Gastroesophageal sphincter (tissue), 4 donors: ENCODE measurements at regions not wholly inside any gene's neighbourhood (a gene's known extent, or its start where the extent isn't known, plus 50 kb on each side); places are given as distances from the start of the nearest gene placed in this dataset.

ENCODE experiments used
- ATAC-seq: fragments of 150-250 bp; one replicate; pipeline ENCODE4 v1.9.1; 2016; ENCODE audit warnings: mild to moderate bottlenecking, moderate library complexity
- H3K27ac ChIP-seq, 4 donors: fragments of 200-600 bp; sonication (generic) in 3 of 4; 1 replicate in 3 of 4; 2 replicates in 1 of 4; pipeline ENCODE4 v1.5.1; 2016 to 2019
- H3K27me3 ChIP-seq: fragments of 200-600 bp; sonication (generic); one replicate; pipeline ENCODE4 v1.5.1; 2019
- H3K36me3 ChIP-seq, 2 donors: fragments of 200-600 bp; sonication (generic); one replicate each; pipeline ENCODE4 v1.5.1; 2019; ENCODE audit warnings: control low read depth in 1 of 2
- H3K4me1 ChIP-seq, 3 donors: fragments of 200-600 bp; sonication (generic); 1 replicate in 2 of 3; 2 replicates in 1 of 3; pipeline ENCODE4 v1.5.1; 2016 to 2019; ENCODE audit warnings: control low read depth in 2 of 3
- H3K4me3 ChIP-seq, 2 donors: fragments of 200-600 bp; sonication (generic); one replicate each; pipeline ENCODE4 v1.5.1; 2019; ENCODE audit warnings: mild to moderate bottlenecking in 1 of 2, moderate library complexity in 1 of 2
- H3K9me3 ChIP-seq, 3 donors: fragments of 200-600 bp; sonication (generic); one replicate each; pipeline ENCODE4 v1.5.1; 2017 to 2019; ENCODE audit warnings: control low read depth in 2 of 3
- CTCF ChIP-seq, 4 experiments: fragments of 200-600 bp in 2 of 4; fragments of 450-650 bp in 2 of 4; sonication (generic) in 1 of 4; IDR thresholded peaks; one replicate each; pipeline ENCODE4 v1.5.1; 2017 to 2019; ENCODE audit warnings: antibody characterized with exemption in 4 of 4, mild to moderate bottlenecking in 2 of 4, moderate library complexity in 2 of 4
- EP300 ChIP-seq: sonication (generic); formaldehyde crosslinking; IDR thresholded peaks from one replicate; pipeline ENCODE4 v1.6.1; 2017; ENCODE audit warnings: antibody characterized with exemption, mild to moderate bottlenecking
- POLR2A ChIP-seq, 2 donors: fragments of 450-650 bp; IDR thresholded peaks; one replicate each; pipeline ENCODE4 v1.6.1; 2017; ENCODE audit warnings: antibody characterized with exemption in 2 of 2, mild to moderate bottlenecking in 2 of 2, moderate library complexity in 1 of 2
- POLR2AphosphoS5 ChIP-seq: sonication (generic); formaldehyde crosslinking; IDR thresholded peaks from one replicate; pipeline ENCODE4 v1.6.1; 2017; ENCODE audit warnings: antibody characterized with exemption
- WGBS, 2 donors: methylation state at CpG; one replicate each; pipeline ENCODE4 v1.1.5; 2018; ENCODE audit warnings: low coverage in 1 of 2; 5-methylcytosine and 5-hydroxymethylcytosine counted together

GRCh38 chr17:63376949-63377348 is 69.2 kb downstream of the CYB561 start:
- no peaks in the 10 kb centered on the region for H3K4me1 ChIP-seq
- TF ChIP-seq CTCF (IDR thresholded peaks at IDR 0.05) (no peak), POLR2A (IDR thresholded peaks at IDR 0.05) (no peak), EP300 (no peak), POLR2AphosphoS5 (no peak)

GRCh38 chr17:63378411-63379375 is 67.4 kb downstream of the CYB561 start:
- H3K27ac ChIP-seq, result no peak overlapping the region
- H3K4me3 ChIP-seq, result no peak overlapping the region
- no peaks in the 10 kb centered on the region for H3K9me3 ChIP-seq
- H3K36me3 ChIP-seq, result peaks cover 0 to 7% of the 10 kb centered on the region in 2 donors
- TF ChIP-seq EP300 (no peak), POLR2AphosphoS5 (no peak), POLR2A (IDR thresholded peaks at IDR 0.05) (no peak), CTCF (IDR thresholded peaks at IDR 0.05) (no peak)
- WGBS, 2 donors, result 76 to 94% methylated on average over 3 of the region's 3 CpGs
- ATAC-seq, result no peak
- H3K4me1 ChIP-seq, result no peaks in the 10 kb centered on the region
- no peaks in the 10 kb centered on the region for H3K27me3 ChIP-seq

More at GRCh38 chr17:63376949-63377348, 69.2 kb downstream of the CYB561 start:
- no peaks in the 10 kb centered on the region for H3K27me3 ChIP-seq
- WGBS, 2 donors, result 100% methylated on average over 1 of the region's 3 CpGs; no CpG with 5 or more reads in 1 of the 2 donors
- ATAC-seq, result no peak
- H3K36me3 ChIP-seq, result peaks cover 0 to 7% of the 10 kb centered on the region in 2 donors
- H3K4me3 ChIP-seq, result no peak overlapping the region
- no peak overlapping the region for H3K27ac ChIP-seq
- no peaks in the 10 kb centered on the region for H3K9me3 ChIP-seq

- TF ChIP-seq POLR2A (IDR thresholded peaks at IDR 0.05) (no peak), POLR2AphosphoS5 (no peak), CTCF (IDR thresholded peaks at IDR 0.05) (no peak), EP300 (no peak)
- H3K27me3 ChIP-seq, result no peaks in the 10 kb centered on the region
- peaks cover 0 to 7% of the 10 kb centered on the region in 2 donors for H3K36me3 ChIP-seq
- no peak for ATAC-seq
- no peaks in the 10 kb centered on the region for H3K9me3 ChIP-seq
- no peaks in the 10 kb centered on the region for H3K4me1 ChIP-seq
- H3K27ac ChIP-seq, result no peak overlapping the region
- H3K4me3 ChIP-seq, result no peak overlapping the region
- WGBS, 2 donors, result 91 to 100% methylated on average over 3 to 5 of the region's 5 CpGs
These were observed 66.5 kb downstream of the CYB561 start for GRCh38 chr17:63379636-63380035.

GRCh38 chr17:63381101-63381729 is 64.9 kb downstream of the CYB561 start:
- Histone ChIP-seq H3K9me3 (no peaks in the 10 kb centered on the region), H3K27me3 (no peaks in the 10 kb centered on the region), H3K27ac (no peak overlapping the region), H3K36me3 (peaks cover 0 to 7% of the 10 kb centered on the region in 2 donors), H3K4me1 (no peaks in the 10 kb centered on the region), H3K4me3 (no peak overlapping the region)
- no peak for ATAC-seq
- WGBS, 2 donors, result 71 to 77% methylated on average over 3 to 4 of the region's 4 CpGs
- no peak for TF ChIP-seq CTCF (IDR thresholded peaks at IDR 0.05)
- no peak for TF ChIP-seq EP300
- TF ChIP-seq POLR2AphosphoS5, result no peak
- TF ChIP-seq POLR2A (IDR thresholded peaks at IDR 0.05), result no peak
